ENCODE measurements at regions not wholly inside any gene's neighbourhood (a gene's known extent, or its start where the extent isn't known, plus 50 kb on each side); places are given as distances from the start of the nearest gene placed in this dataset.
A peak's percentile ranks its signal among the peaks of the same experiment; 100 is the strongest.
"Not testable (repeated sequence)": the region's sequence is repeated elsewhere in the genome, so short reads cannot be mapped to it uniquely, and the experiment has no call there.

DNA sequence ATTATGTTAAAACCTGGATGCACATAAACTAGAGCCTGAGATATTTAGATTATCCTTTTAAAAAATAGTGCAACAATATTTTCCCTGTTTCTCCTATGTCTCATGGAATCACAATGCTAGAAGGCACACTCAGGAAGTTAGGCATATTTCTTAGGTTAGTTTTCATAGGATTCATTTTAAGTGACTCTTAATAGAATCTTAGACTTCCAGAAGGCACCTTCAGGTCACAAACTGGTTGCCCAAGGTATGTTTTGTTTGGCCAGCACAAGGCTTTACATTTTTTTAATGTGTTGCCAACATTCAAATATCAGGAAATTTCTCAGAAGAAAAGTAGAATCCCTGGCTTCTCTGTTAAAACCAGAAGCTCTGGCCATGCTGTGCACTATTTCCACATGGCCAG, 129.3 kb downstream of the LNPK start:
- DNase-seq = no peak

DNA sequence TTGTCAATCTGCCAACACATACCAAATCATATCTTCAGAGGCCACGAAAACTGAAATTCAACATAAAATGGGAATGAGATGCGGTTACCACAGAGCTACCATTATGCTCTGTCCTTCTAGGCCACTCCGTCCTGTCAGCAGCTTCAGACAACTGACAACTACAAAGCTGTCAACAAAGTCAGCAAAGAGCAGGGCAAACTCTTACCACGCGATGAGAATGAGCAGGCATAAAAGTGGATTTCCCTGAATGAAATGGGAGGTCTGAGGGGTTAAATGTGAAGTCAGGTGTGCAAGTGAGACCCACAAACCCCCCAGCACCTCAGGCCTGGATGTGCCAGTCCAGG, 130.1 kb downstream of the LNPK start:
- DNase-seq = no peak

DNA sequence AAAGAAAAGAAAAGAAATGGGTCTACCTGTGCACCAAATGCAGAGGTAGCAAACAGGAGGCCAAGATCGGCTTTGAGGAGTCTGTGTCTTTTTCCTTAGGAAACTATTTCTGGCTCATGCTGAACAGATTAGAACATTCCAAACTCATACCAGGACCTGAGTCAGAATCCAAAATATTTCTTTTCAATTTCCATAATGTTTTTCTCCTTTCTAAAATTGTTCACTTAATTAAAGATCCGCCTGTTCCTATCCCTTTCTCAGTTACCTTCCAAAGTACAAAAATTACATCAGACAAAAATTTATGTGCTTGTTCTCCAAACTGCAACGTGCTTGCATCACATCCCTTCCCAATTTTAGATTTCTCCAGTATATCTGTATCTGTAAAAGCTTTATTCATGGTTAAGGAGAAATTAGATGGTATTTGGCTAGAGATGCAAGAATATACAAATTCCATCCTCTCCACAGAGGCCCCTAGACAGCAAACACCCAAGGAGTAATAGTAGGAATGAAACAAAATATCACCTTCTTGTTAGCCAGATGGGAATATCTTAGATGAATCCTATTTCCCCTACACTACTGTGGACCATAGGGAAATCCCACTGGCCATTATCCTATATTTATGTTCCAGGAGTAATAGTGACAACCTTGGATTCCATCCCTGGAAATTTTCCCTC, 130.6 kb downstream of the LNPK start:
- DNase-seq = no peak

DNA sequence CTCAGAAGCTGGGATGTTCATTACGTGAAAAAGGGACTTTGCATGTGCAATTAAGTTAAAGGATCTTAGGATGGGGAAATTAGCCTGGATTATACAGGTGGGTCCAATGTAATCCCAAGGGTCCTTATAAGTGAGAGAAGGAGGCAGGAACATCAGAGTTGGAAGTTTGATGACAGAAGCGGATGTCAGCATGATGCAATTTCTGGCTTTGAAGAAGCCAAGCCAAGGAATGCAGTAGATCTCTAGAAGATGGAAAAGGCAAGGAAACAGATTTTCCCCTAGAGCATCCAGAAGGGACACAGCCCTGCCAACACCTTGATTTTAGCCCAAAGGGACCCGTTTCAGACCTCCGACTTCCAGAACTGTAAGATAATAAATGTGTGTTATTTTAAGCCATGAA, 136.4 kb downstream of the LNPK start:
- DNase-seq = no peak

DNA sequence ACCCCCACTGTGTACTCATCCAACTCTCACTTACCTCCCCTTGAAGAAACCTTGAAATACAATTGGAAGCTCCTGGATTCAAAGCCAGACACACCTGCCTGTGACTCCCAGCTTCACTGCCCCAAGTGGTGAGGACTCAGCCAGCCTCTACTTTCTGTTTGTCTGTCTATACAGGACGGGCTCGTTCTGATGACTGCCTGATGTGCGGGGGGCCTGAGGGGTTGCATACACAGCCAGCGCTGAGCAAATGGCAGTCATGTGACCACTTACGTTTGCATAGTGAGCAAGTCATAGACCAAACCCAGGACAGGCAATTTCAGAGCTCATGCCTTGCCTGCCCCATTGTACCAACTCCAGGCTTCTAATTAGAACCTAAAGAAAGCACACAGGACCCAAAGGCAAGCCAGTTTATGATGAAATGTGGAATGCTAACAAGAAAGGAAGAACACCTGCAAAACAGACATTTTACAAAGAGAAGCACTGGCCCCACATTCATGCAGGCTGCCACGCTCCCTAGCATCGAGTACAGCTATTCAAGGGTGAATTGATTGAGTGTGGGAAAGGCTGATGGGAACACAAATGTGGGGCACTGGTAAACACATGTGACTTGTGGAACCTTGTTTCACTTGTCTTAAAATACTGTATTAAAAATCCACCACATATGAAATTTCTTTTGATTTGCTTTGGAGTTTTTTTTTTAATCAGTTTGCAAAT, 137.8 kb downstream of the LNPK start:
- DNase-seq = no peak

DNA sequence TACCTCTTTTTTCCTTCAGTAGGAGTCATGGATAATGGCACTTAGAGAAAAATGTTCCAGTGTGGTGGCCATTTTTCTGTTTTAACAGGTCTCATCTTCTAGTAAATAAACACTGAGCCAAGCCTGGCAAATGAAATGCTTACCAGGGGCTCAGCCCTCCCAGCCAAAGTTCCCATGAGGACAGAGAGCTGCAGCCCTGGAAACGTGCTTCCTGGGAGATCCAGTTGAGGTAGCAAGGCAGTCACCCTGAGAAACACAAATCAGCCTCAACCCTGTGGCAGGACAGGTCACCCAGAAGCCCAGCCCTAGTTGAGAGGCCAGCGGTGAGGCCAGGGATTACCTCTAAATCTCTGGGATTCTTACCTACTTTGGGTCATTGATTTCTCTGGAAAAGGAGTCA, 140.1 kb downstream of the LNPK start:
- DNase-seq = no peak

DNA sequence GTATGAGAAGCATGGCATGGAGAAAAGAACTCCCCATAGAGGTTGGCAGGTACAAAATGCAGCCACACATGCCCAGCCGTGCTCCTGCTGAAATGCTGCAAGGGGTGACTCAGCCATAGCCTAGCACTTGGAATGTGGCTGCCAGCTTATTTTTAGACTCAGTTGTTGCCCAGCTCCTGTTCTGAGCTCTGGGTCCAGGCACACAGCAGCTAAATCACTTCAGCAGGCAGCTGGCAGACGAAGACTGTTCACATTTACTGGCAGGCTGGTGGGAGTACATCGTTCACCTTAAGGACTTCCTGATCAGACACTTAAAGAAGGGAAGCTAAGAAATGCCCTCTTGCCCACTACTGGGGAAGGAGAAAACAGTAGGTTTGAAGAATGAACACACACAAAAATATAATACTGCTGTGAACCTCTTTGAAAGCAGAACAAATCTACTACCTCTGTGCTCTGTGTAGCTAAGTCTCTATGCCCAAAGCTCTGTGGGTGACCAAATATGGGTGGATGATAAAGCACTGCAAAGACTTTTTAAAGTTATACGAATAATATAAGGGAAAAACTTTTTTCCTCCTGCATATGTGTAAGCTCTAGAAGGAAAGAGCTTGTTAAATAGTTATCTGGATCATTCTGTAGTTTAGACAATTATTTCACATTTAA, 146.1 kb downstream of the LNPK start:
- DNase-seq = peak; percentile 70

DNA sequence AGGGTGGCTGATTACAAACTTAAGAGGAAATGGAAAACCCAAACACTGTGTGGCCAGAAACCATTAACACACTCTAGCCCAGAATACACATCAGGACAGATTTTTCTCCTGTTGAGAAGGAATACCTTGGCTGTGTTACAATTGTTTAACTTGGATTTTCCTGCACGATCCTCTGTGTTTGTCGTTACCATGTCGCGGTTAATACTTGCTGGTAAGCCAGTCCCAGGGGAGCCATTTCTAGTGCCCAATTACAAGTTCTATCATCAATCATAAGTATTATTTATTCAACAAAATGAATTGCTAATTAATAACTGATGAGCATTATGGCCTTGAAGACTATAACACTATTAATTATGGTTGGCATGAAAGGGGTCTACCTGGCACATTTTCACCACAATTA, 146.8 kb downstream of the LNPK start:
- DNase-seq = no peak

DNA sequence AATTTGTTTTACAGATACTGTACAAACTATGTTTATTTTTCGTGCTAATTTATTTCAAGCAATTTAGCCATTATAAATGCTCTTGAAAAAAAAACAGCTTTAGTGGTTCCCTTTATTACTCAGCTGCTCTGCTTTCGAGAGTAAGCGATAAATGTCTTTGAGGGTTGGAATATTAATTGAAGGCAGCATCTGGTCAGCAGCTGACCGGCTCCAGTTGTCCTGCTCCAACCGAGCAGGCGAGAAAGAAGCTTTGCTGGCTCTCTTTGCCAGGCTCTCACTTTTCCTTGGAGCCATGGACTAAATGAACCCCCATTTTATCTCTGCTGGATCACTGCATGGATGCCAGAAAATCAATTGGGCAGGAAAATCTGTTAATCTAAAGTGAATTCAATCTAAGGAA, 147.4 kb downstream of the LNPK start:
- DNase-seq = no peak

DNA sequence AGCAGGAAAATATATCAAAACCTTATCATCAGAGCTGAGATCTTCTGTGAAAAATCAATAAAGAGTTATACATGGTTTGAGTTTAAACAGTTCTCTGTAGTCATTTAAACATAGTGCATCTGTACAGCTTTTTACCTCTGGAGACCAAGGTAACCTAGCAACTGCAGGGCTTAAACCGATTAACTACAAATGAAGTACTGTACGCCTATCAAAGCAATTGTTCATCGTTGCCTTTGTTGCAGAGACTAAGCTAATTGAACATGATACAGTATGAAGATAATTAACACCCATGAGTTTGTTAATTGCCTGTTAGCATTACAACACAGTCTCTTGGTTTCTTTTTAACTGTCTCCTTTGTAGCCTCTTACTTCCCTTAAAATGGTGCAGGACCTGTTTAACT, 147.9 kb downstream of the LNPK start:
- no peak for DNase-seq

DNA sequence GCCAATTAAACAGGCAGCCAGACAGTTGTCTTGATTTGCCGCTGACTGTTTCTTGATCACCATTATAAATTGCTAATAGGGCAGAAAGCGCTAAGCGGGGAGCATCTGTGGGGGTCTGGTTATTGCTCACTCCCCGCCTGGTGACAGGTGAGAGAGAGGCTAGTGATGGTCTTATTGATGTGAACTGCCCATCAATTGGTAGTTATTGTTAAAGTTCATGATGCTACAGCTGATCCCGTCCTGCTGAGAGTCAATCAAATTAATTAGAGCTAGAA, 148.5 kb downstream of the LNPK start:
- no peak for DNase-seq

DNA sequence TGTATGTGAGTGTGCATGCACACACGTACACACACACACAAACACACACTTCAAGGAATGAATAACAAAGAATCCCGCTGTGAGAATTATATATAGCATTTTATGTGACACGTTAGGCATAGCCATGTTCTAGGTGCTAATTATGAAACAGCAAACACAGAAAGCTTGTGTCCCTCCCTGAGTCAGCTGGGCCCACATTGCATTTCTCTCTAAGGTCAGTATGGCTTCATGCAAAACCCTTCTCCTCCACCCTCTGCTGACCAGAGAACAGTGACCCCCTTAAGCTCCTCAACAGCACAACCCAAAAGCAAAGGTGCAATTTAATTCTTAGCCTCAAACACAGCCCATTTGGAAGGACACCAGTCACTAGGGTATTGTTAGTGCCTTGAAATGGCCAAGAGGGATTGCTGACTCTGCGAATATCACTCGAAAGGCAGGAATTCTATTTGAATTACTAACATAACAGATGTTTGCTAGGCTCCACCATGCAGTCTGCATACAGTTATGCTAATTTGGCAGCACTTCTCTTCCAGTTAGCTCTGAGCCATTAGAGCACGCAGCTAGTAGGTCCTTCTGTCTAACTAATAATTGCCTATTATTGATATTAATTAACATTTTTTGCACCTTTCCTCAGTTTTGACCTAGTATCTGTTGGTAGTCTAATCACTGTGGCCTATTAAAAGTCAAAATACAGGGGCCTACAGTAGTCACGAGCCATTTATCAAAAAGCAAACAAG, 149.0 kb downstream of the LNPK start:
- DNase-seq = no peak

DNA sequence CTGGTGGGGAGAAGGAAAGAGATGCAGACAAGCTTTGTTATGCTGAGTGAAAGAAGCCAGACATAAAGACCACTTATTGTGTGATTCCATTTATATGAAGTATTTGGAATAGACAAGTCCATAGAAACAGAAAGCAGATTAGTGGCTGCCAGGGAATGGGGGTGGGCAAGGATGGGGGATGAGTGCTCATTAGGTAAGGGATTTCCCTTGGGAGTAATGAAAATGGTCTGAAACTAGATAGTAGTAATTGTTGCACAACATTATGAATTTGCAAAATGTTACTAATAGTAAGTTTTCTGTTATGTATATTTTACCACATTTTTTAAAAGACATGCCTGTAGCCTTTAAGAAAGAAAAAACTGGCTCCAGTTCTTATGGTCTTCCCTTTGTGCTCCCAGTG, 154.9 kb downstream of the LNPK start:
- no peak for DNase-seq

DNA sequence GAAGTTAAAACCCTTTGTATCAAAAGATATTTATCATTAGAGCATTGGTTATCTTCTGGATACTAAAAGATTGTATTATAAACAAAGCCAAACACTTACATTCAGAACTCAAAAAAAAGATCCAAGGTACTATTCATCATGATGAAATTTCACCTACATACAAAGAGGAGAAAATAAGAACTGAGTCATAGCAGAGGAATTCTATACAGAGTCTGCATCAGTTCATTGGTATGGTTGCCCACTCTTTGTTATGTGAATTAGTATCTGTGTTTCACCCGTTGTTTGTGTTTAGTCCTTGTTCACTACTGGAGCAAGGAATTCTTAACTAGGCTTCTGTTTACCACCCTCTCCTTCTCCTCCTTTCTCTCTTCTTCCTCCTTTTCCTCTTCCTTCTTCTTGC, 157.9 kb downstream of the LNPK start:
- no peak for DNase-seq

DNA sequence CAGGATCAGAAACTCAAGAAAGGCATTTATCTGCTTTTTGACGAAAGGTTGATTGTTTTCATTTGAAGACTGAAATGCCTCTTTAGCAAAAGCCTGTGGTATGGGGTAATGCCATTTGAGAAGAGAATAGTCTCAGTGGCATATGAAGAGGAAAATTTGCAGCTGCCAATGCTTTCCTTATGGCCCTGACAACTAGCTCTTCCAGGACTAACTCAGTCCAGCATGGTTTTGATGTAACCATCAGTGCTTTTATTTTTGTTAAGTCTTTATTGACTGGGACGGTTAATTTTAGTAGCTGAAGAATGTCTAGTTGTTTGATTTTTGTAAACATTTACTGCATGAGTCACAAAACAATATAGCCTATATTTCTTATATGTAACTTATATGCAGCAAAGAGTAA, 158.4 kb downstream of the LNPK start:
- no peak for DNase-seq

DNA sequence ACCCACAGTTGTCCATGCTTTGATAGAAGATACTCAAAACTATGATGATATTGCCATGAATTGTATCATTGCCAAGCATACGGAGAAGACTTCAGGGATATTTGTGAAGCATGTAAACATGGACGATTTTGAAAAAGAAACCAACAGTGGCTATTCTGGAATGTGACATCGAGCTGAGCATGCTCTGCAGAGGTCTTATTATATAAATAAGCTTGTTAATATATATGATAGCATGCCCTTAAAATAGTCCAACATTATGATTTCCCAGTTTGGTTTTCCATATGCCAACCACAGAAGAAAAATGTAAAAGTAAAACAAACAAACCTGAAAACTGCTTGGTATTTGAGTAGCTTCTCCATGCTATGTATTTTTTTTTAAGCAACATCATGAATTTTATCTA, 159.1 kb downstream of the LNPK start:
- DNase-seq = no peak

DNA sequence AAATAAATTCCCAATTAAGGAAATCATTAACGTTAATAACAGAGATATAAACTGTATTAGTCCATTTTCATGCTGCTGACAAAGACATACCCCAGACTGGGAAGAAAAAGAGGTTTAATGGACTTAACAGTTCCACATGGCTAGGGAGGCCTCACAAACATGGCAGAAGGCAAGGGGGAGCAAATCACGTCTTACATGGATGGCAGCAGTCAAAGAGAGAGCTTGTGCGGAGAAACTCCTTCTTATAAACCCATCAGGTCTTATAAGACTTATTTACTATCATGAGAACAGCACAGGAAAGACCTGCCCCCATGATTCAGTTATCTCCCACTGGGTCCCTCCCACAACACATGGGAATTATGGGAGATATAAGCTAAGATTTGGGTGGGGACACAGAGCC, 161.3 kb downstream of the LNPK start:
- not testable (repeated sequence) for DNase-seq

DNA sequence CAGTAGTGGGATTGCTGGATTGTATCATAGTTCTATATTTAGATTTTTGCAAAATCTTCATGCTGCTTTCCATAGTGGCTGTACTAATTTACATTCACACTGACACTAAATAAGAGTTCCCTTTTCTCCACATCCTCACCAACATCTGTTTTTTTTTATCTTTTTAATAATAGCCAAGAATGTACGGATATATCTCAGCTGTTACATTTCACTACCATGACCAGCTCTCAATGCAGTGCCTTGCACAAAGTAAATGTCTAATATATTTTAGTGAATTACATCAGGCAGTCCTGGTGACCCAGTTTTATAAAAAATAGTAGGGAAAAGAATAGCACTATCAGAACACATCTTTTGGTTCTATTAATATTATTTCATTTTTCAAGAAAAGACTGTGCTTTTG, 161.8 kb downstream of the LNPK start:
- no peak for DNase-seq

DNA sequence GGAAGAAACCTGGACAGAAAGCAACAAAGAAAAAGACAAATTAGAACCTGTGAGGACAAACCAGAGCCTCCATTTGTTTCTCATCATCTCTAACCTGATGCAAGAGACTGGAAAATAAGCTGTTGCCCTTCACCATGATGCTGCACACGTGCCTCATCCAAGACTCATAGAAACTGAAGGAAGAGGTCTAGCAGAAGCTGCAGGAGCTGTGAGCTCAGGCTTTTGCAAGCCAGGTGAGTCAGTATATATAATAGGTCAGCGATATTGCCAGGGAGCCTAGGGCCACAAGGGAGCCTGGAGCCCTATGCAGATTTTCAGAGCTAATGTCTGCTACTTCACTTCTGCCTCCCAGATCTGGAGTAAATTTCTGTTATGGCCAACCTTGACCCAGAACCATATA, 163.1 kb downstream of the LNPK start:
- DNase-seq = no peak

DNA sequence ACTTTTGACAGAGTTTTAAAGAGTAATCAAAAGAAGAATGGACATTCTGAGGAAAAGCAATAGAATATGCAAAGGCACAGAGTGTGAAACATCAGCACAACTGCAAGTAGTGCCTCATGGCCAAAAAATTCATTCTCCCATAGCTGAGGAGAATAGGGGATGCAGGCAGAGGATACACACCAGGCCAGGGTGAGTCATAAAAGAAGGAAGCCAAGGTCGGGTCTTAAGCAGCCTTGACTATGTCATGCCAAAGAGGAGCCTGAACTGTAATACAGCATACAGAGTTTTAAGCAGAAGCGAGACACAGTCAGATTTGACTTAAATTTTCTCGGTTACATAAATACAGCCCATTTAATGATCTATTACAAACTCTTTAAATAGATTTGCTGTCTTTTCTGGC, 165.0 kb downstream of the LNPK start:
- DNase-seq = no peak

DNA sequence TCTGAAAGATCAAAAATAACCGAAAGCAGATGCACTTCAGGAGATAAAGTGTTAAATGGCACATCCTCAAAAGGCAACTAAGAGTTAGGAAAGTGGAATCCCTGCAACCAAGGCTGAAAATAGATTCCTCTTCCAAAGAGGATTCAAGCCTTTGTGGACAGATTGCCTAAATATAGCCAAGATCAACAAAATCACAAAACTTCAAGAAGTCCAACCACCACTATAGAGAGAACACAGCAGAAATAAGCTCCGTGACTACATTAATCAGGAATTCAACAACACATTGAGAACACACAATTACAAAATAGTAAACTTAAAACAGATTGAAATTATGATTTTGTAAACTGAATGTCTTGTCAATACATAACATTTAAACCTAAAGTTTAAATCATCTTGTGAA, 165.7 kb downstream of the LNPK start:
- no peak for DNase-seq

DNA sequence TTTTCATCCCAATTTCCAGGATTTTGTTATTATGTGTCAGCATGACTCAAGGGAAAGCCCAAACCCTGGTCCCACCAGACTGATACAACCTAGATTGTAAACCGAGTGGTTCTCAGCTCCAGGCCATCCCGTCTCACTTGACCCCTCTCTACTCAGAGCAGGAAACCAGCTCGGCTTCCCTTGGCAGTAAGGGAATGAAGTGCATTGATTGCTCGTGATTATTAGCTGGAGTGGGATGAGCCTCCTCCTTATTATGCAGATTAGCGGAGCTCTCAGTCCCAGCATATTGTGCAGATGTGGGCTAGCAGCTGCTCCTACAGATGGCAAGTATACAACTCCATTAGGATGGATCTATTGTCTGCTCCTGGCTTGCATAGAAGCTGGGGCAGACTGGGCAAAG, 167.6 kb downstream of the LNPK start:
- DNase-seq = no peak

DNA sequence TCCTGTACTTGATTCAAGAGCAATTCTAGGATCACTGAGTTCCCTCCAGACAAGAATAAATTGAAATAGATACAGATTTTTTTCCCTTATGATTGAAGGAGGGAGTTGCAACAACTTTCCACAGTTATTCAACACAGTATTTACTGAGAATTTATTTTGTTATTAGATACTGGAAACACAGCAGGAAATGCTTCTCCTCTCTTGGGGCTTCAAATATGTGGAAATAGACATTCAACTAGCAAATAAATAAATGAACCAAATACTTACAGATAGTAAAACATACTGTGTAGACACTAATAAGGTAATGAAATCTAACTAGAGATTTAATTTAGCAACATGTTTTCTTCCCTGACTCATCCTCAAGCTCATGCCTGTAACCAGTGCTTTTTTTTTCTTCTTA, 169.2 kb downstream of the LNPK start:
- DNase-seq = no peak

DNA sequence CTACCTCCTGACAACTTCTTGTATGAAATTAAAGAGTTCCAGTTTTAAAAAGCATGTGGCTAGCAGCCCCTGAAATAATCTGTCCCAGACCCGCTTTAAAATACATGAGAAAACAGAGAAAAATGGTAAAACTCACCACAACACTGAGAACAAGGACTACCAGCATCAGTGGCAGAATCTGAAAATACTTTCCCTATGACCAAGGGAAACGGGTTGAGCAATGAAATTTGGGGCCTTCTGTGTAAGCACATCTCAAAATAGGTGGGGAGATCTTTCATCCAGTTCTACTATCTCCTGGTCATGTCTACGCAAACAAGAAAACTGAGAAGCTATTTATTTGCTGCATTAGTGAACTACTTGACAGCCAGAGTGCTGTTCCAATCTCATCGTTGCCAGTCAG, 172.3 kb downstream of the LNPK start:
- DNase-seq = no peak
